ENCODE measurements at regions not wholly inside any gene's neighbourhood (a gene's known extent, or its start where the extent isn't known, plus 50 kb on each side); places are given as distances from the start of the nearest gene placed in this dataset.

GRCh38 chr6:105794239-105794638 is 291.9 kb upstream of the PRDM1 start:
- DNase-seq (ENCODE audit: low spot score), result peak; percentile 55

GRCh38 chr6:105793130-105793529 is 293.0 kb upstream of the PRDM1 start:
- peak; percentile 41 for DNase-seq (ENCODE audit: low spot score)

- no peak for DNase-seq (ENCODE audit: low spot score)
Observed at GRCh38 chr6:105791583-105792318, 294.4 kb upstream of the PRDM1 start.

GRCh38 chr6:105791179-105791578 is 295.0 kb upstream of the PRDM1 start:
- no peak for DNase-seq (ENCODE audit: low spot score)

- no peak for DNase-seq (ENCODE audit: low spot score)
Observed at GRCh38 chr6:105790635-105791034, 295.5 kb upstream of the PRDM1 start.

- DNase-seq (ENCODE audit: low spot score), result no peak
Observed at GRCh38 chr6:105789935-105790334, 296.2 kb upstream of the PRDM1 start.

GRCh38 chr6:105787747-105788146 is 298.4 kb upstream of the PRDM1 start:
- no peak for DNase-seq (ENCODE audit: low spot score)

- no peak for DNase-seq (ENCODE audit: low spot score)
Observed at GRCh38 chr6:105786890-105787655, 299.1 kb upstream of the PRDM1 start.

- no peak for DNase-seq (ENCODE audit: low spot score)
Observed at GRCh38 chr6:105786449-105786848, 299.7 kb upstream of the PRDM1 start.

GRCh38 chr6:105785066-105785811 is 300.9 kb upstream of the PRDM1 start:
- DNase-seq (ENCODE audit: low spot score), result no peak

- DNase-seq (ENCODE audit: low spot score), result no peak
Observed at GRCh38 chr6:105784179-105784578, 302.0 kb upstream of the PRDM1 start.

- DNase-seq (ENCODE audit: low spot score), result no peak
Observed at GRCh38 chr6:105783333-105783935, 302.7 kb upstream of the PRDM1 start.

GRCh38 chr6:105781915-105782314 is 304.2 kb upstream of the PRDM1 start:
- DNase-seq (ENCODE audit: low spot score), result no peak

GRCh38 chr6:105781248-105781647 is 304.9 kb upstream of the PRDM1 start:
- DNase-seq (ENCODE audit: low spot score), result no peak

- no peak for DNase-seq (ENCODE audit: low spot score)
Observed at GRCh38 chr6:105780146-105780860, 305.8 kb upstream of the PRDM1 start.

- no peak for DNase-seq (ENCODE audit: low spot score)
Observed at GRCh38 chr6:105779110-105779509, 307.0 kb upstream of the PRDM1 start.

GRCh38 chr6:105775095-105775494 is 311.0 kb upstream of the PRDM1 start:
- DNase-seq (ENCODE audit: low spot score), result no peak

GRCh38 chr6:105774247-105774646 is 311.9 kb upstream of the PRDM1 start:
- DNase-seq (ENCODE audit: low spot score), result no peak

GRCh38 chr6:105771313-105771970 is 314.7 kb upstream of the PRDM1 start:
- DNase-seq (ENCODE audit: low spot score), result no peak

GRCh38 chr6:105769987-105770386 is 316.1 kb upstream of the PRDM1 start:
- no peak for DNase-seq (ENCODE audit: low spot score)

GRCh38 chr6:105769197-105769596 is 316.9 kb upstream of the PRDM1 start:
- no peak for DNase-seq (ENCODE audit: low spot score)
